B cell (primary cell): ENCODE measurements at regions not wholly inside any gene's neighbourhood (a gene's known extent, or its start where the extent isn't known, plus 50 kb on each side); places are given as distances from the start of the nearest gene placed in this dataset.

ENCODE experiments used
- ATAC-seq: fragments of 200-7000 bp; cut with Tn5 transposase; one replicate; pipeline ENCODE4 v1.10.0; 2021; ENCODE audit warnings: low read depth, mild to moderate bottlenecking, moderate number of reproducible peaks, moderate library complexity
- CTCF ChIA-PET: fragments of 350-600 bp; sonication (Branson Sonifier 250); formaldehyde crosslinking; loops from one replicate; lab custom pipeline; 2021; ENCODE audit warnings: antibody characterized with exemption, inconsistent platforms; lab: Charles Lee
- POLR2A ChIA-PET: fragments of 350-600 bp; sonication (Branson Sonifier 250); formaldehyde crosslinking; loops from one replicate; lab custom pipeline; 2021; ENCODE audit warnings: antibody characterized with exemption; lab: Charles Lee
- DNase-seq: peaks from one replicate; pipeline ENCODE4 v3.0.0; 2013
- H2AFZ ChIP-seq: 2 replicates; pipeline ENCODE4 v1.6.1; 2012; ENCODE audit warnings: mild to moderate bottlenecking, low read depth, low read length; ENCODE audit not compliant: insufficient read depth, poor library complexity, severe bottlenecking
- H3K27ac ChIP-seq, 2 donors: 1 replicate in 1 of 2; 2 replicates in 1 of 2; pipeline ENCODE4 v1.5.1; 2012 to 2013; ENCODE audit warnings: low read length in 2 of 2, mild to moderate bottlenecking in 2 of 2, moderate library complexity in 1 of 2
- H3K27me3 ChIP-seq, 4 experiments: fragments of 200-600 bp in 1 of 4; sonication (generic) in 1 of 4; replicated peaks in 1 of 4; 1 replicate in 2 of 4; 2 replicates in 2 of 4; pipeline versions ENCODE4 v1.6.1 to v1.7.0; 2013 to 2016; ENCODE audit warnings: low read length in 3 of 4, mild to moderate bottlenecking in 2 of 4, mixed read lengths in 1 of 4, moderate library complexity in 1 of 4; ENCODE audit not compliant: insufficient read depth in 4 of 4, control insufficient read depth in 3 of 4; ENCODE audit errors: control extremely low read depth in 1 of 4
- H3K36me3 ChIP-seq, 2 experiments: replicated peaks in 1 of 2; 1 replicate in 1 of 2; 2 replicates in 1 of 2; pipeline versions ENCODE4 v1.6.1 to v1.7.1; 2013; ENCODE audit warnings: low read length in 1 of 2; ENCODE audit not compliant: insufficient read depth in 2 of 2, control insufficient read depth in 1 of 2; ENCODE audit errors: control extremely low read depth in 1 of 2, extremely low read depth in 1 of 2
- H3K4me1 ChIP-seq, 2 donors: fragments of 200-600 bp in 1 of 2; sonication (generic) in 1 of 2; 1 replicate in 1 of 2; 2 replicates in 1 of 2; pipeline versions ENCODE4 v1.5.1 to v1.6.1; 2013 to 2017; ENCODE audit warnings: low read length in 2 of 2; ENCODE audit not compliant: control insufficient read depth in 2 of 2, insufficient read depth in 2 of 2
- H3K4me2 ChIP-seq: replicated peaks from 2 replicates; pipeline ENCODE3; 2012; ENCODE audit warnings: mild to moderate bottlenecking, low read depth, low read length; ENCODE audit not compliant: poor library complexity, severe bottlenecking
- H3K4me3 ChIP-seq, 5 experiments: fragments of 200-600 bp in 1 of 5; sonication (generic) in 1 of 5; 1 replicate in 3 of 5; 2 replicates in 2 of 5; pipeline versions ENCODE4 v1.5.1 to v1.7.0; 2011 to 2016; ENCODE audit warnings: low read length in 4 of 5, mild to moderate bottlenecking in 4 of 5, low read depth in 2 of 5, control low read depth in 1 of 5, moderate library complexity in 1 of 5; ENCODE audit not compliant: insufficient read depth in 1 of 5; ENCODE audit errors: control extremely low read depth in 1 of 5, extremely low read depth in 1 of 5
- H3K79me2 ChIP-seq: fragments of 200-600 bp; sonication (generic); one replicate; pipeline ENCODE4 v1.6.0; 2016; ENCODE audit warnings: low read length; ENCODE audit not compliant: control insufficient read depth, insufficient read depth
- H3K9ac ChIP-seq: fragments of 200-600 bp; sonication (generic); 2 replicates; pipeline ENCODE4 v1.6.1; 2017; ENCODE audit warnings: mild to moderate bottlenecking, low read length, moderate library complexity
- H3K9me3 ChIP-seq, 3 donors: one replicate each; pipeline versions ENCODE4 v1.6.1 to v1.7.1; 2013; ENCODE audit warnings: low read length in 2 of 3; ENCODE audit not compliant: control insufficient read depth in 2 of 3, insufficient read depth in 1 of 3; ENCODE audit errors: control extremely low read depth in 1 of 3
- H4K20me1 ChIP-seq: 2 replicates; pipeline ENCODE4 v1.6.0; 2012; ENCODE audit warnings: mild to moderate bottlenecking, low read length; ENCODE audit not compliant: insufficient read depth, control insufficient read depth, poor library complexity, severe bottlenecking
- H3K27ac Mint-ChIP-seq: one replicate; pipeline ENCODE4 v1.8.0; 2021; ENCODE audit warnings: mixed read lengths
- H3K27me3 Mint-ChIP-seq: one replicate; pipeline ENCODE4 v1.8.0; 2021; ENCODE audit warnings: mixed read lengths
- H3K4me1 Mint-ChIP-seq: one replicate; pipeline ENCODE4 v1.8.0; 2021; ENCODE audit warnings: mixed read lengths
- H3K4me3 Mint-ChIP-seq: one replicate; pipeline ENCODE4 v1.8.0; 2021; ENCODE audit warnings: mixed read lengths
- H3K9me3 Mint-ChIP-seq: one replicate; pipeline ENCODE4 v1.8.0; 2022; ENCODE audit warnings: mixed read lengths; ENCODE audit not compliant: insufficient read depth
- CTCF ChIP-seq: fragments of 200-600 bp; IDR thresholded peaks from one replicate; pipeline ENCODE4 v1.8.0; 2022; ENCODE audit warnings: antibody characterized with exemption, mild to moderate bottlenecking
- EZH2 ChIP-seq: IDR thresholded peaks from 2 replicates; pipeline ENCODE4 v1.6.1; 2012; ENCODE audit warnings: borderline replicate concordance, low read depth, mild to moderate bottlenecking, moderate library complexity, low read length; ENCODE audit not compliant: insufficient read depth, poor library complexity, severe bottlenecking
- WGBS: methylation state at CpG from one replicate; pipeline ENCODE4 v1.1.5; 2013; ENCODE audit warnings: missing lambda C conversion rate; ENCODE audit not compliant: insufficient coverage; 5-methylcytosine and 5-hydroxymethylcytosine counted together
- intact Hi-C: fragments of 100-400 bp; cut with micrococcal nuclease; formaldehyde crosslinking; loops from one replicate; pipeline ENCODE4 v1.10.0; 2022

GRCh38 chr6:9062596-9062995 is 627.3 kb upstream of the SLC35B3 start:
- no peaks in the 10 kb centered on the region for H3K4me1 Mint-ChIP-seq
- ChIA-PET POLR2A (no interaction called here), CTCF (no interaction called here)
- H3K4me3 Mint-ChIP-seq, result no peak overlapping the region
- H3K27me3 Mint-ChIP-seq, result no peaks in the 10 kb centered on the region
- TF ChIP-seq EZH2, result no peak
- TF ChIP-seq CTCF, result no peak
- DNase-seq (no peak), ATAC-seq (no peak)
- Histone ChIP-seq H2AFZ (no peak overlapping the region), H3K4me1 (no peaks in the 10 kb centered on the region), H3K79me2 (no peaks in the 10 kb centered on the region), H3K27ac (no peak overlapping the region), H3K36me3 (no peaks in the 10 kb centered on the region), H3K27me3 (no peaks in the 10 kb centered on the region), H4K20me1 (no peaks in the 10 kb centered on the region), H3K9ac (no peak overlapping the region), H3K9me3 (no peaks in the 10 kb centered on the region), H3K4me2 (no peak overlapping the region), H3K4me3 (no peak overlapping the region)
- H3K27ac Mint-ChIP-seq, result no peak overlapping the region
- H3K9me3 Mint-ChIP-seq, result no peaks in the 10 kb centered on the region
- no CpG with 5 or more reads among the region's 2 CpGs for WGBS
- intact Hi-C loops, result no loop called here

GRCh38 chr6:9057937-9058336 is 622.6 kb upstream of the SLC35B3 start:
- Histone ChIP-seq H3K9ac (no peak overlapping the region), H3K4me3 (no peak overlapping the region), H3K36me3 (no peaks in the 10 kb centered on the region), H3K9me3 (no peaks in the 10 kb centered on the region), H4K20me1 (no peaks in the 10 kb centered on the region), H3K27me3 (no peaks in the 10 kb centered on the region), H3K27ac (no peak overlapping the region), H2AFZ (no peak overlapping the region), H3K4me1 (no peaks in the 10 kb centered on the region), H3K79me2 (no peaks in the 10 kb centered on the region), H3K4me2 (no peak overlapping the region)
- POLR2A ChIA-PET, result no interaction called here
- no peak for TF ChIP-seq CTCF
- no peak for TF ChIP-seq EZH2
- H3K27ac Mint-ChIP-seq, result no peak overlapping the region
- H3K4me3 Mint-ChIP-seq, result no peak overlapping the region
- H3K9me3 Mint-ChIP-seq, result no peaks in the 10 kb centered on the region
- intact Hi-C loops, result no loop called here
- CTCF ChIA-PET, result no interaction called here
- H3K4me1 Mint-ChIP-seq, result no peaks in the 10 kb centered on the region
- no peaks in the 10 kb centered on the region for H3K27me3 Mint-ChIP-seq
- no peak for DNase-seq
- ATAC-seq, result no peak
- no CpG with 5 or more reads among the region's 2 CpGs for WGBS
